ENCODE measurements at regions not wholly inside any gene's neighbourhood (a gene's known extent, or its start where the extent isn't known, plus 50 kb on each side); places are given as distances from the start of the nearest gene placed in this dataset.

- H3K27me3 ChIP-seq = no peaks in the 10 kb centered on the region
- H3K4me2 ChIP-seq = no peak overlapping the region
- no peaks in the 10 kb centered on the region for H3K36me3 Mint-ChIP-seq
- no peak for DNase-seq (ENCODE audit: low spot score)
- no peak overlapping the region for H3K4me3 Mint-ChIP-seq
- peaks cover 25% of the 10 kb centered on the region for H3K9me3 Mint-ChIP-seq
- H3K27ac ChIP-seq = no peak overlapping the region
- H3K36me3 ChIP-seq = no peaks in the 10 kb centered on the region
- H2AFZ ChIP-seq (replicated peaks) = no peak overlapping the region
- no peaks in the 10 kb centered on the region for H3K4me1 Mint-ChIP-seq
- H3K27ac Mint-ChIP-seq = no peak overlapping the region
- H3K79me2 ChIP-seq (ENCODE audit: low read depth) = no peaks in the 10 kb centered on the region
- H3K4me1 ChIP-seq = no peaks in the 10 kb centered on the region
- H3K27me3 Mint-ChIP-seq (ENCODE audit: insufficient read depth, low read depth) = no peaks in the 10 kb centered on the region
- H3F3A ChIP-seq (ENCODE audit: low read depth) = no peaks in the 10 kb centered on the region
- H4K20me1 ChIP-seq (ENCODE audit: low read depth) = no peaks in the 10 kb centered on the region
- TF ChIP-seq CTCF (IDR thresholded peaks at IDR 0.05) = no peak
- no peak for TF ChIP-seq EZH2 (IDR thresholded peaks at IDR 0.05)
- no peak for TF ChIP-seq EZH2phosphoT487 (IDR thresholded peaks at IDR 0.05)
- H3K9ac ChIP-seq = no peak overlapping the region
- H3K9me3 ChIP-seq (ENCODE audit: low read depth) = peaks cover 8% of the 10 kb centered on the region
- H3K4me3 ChIP-seq = no peak overlapping the region
These were observed 117.6 kb downstream of the COX7C start for GRCh38 chr5:86735370-86735769.

DNA sequence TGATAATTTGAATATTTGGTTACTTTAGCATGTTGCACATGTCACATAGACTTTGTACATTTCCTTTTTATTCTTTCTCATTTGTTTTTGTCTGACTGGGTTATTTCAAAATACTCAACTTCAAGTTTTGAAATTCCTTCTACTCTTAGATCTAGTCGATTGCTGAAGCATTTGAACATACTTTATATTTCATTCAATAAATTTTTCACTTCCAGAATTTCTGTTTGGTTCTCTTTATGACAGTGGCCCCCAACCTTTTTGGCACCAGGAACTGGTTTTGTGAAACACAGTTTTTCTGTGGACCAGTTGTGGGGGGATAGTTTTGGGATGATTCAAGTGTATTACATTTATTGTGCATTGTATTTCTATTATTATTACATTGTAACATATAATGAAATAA is 119.8 kb downstream of the COX7C start:
- peaks cover 17% of the 10 kb centered on the region for H3K9me3 Mint-ChIP-seq
- DNase-seq (ENCODE audit: low spot score) = no peak
- Histone ChIP-seq H3K27ac (no peak overlapping the region), H3K4me2 (no peak overlapping the region), H3F3A (ENCODE audit: low read depth) (no peaks in the 10 kb centered on the region), H2AFZ (replicated peaks) (no peak overlapping the region), H3K27me3 (no peaks in the 10 kb centered on the region), H4K20me1 (ENCODE audit: low read depth) (no peaks in the 10 kb centered on the region), H3K9me3 (ENCODE audit: low read depth) (peaks cover 8% of the 10 kb centered on the region), H3K4me3 (no peak overlapping the region), H3K79me2 (ENCODE audit: low read depth) (no peaks in the 10 kb centered on the region), H3K9ac (no peak overlapping the region), H3K36me3 (no peaks in the 10 kb centered on the region), H3K4me1 (no peaks in the 10 kb centered on the region)
- H3K36me3 Mint-ChIP-seq = no peaks in the 10 kb centered on the region
- H3K4me3 Mint-ChIP-seq = no peak overlapping the region
- TF ChIP-seq EZH2phosphoT487 (IDR thresholded peaks at IDR 0.05) (no peak), EZH2 (IDR thresholded peaks at IDR 0.05) (no peak), CTCF (IDR thresholded peaks at IDR 0.05) (no peak)
- no peaks in the 10 kb centered on the region for H3K4me1 Mint-ChIP-seq
- no peak overlapping the region for H3K27ac Mint-ChIP-seq
- no peaks in the 10 kb centered on the region for H3K27me3 Mint-ChIP-seq (ENCODE audit: insufficient read depth, low read depth)

DNA sequence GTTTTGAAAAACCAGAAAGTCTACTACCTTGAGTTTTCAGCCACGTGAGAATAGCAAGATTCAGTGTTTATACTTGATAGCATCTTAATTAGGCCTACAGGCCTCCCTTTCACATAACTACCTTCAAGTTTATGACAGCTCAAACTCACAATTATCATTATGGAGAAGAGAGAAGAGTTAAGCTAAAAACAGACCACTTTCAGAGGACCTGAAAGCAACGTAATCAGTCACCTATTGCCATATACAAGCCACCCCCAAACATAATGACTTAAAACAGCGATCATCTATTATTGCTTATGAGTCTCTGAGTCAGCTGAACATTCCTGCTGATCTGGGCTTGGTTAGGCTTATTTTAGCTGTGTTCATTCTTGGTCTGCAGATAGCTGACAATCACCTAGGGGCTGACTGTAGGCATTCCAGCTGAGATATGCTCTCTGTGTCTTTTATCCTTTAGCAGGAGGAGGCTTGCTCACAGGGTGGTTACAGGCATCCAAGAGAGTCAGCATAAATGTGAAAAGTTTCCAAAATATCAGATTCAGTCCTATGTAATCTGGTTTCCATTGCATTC is 130.9 kb downstream of the COX7C start:
- H3K9me3 ChIP-seq (ENCODE audit: low read depth) = no peaks in the 10 kb centered on the region
- no peaks in the 10 kb centered on the region for H3K27me3 ChIP-seq
- Mint-ChIP-seq H3K27me3 (ENCODE audit: insufficient read depth, low read depth) (no peaks in the 10 kb centered on the region), H3K36me3 (no peaks in the 10 kb centered on the region), H3K9me3 (no peaks in the 10 kb centered on the region), H3K4me1 (no peaks in the 10 kb centered on the region), H3K27ac (no peak overlapping the region), H3K4me3 (no peak overlapping the region)
- DNase-seq (ENCODE audit: low spot score) = no peak
- H3K79me2 ChIP-seq (ENCODE audit: low read depth) = no peaks in the 10 kb centered on the region
- no peak overlapping the region for H3K9ac ChIP-seq
- H3K4me3 ChIP-seq = no peak overlapping the region
- H3K4me2 ChIP-seq = no peak overlapping the region
- TF ChIP-seq CTCF (IDR thresholded peaks at IDR 0.05) = no peak
- no peak for TF ChIP-seq EZH2 (IDR thresholded peaks at IDR 0.05)
- no peak for TF ChIP-seq EZH2phosphoT487 (IDR thresholded peaks at IDR 0.05)
- H3K27ac ChIP-seq = no peak overlapping the region
- no peaks in the 10 kb centered on the region for H3F3A ChIP-seq (ENCODE audit: low read depth)
- H4K20me1 ChIP-seq (ENCODE audit: low read depth) = no peaks in the 10 kb centered on the region
- H3K36me3 ChIP-seq = no peaks in the 10 kb centered on the region
- no peaks in the 10 kb centered on the region for H3K4me1 ChIP-seq
- H2AFZ ChIP-seq (replicated peaks) = no peak overlapping the region
